ENCODE measurements at regions not wholly inside any gene's neighbourhood (a gene's known extent, or its start where the extent isn't known, plus 50 kb on each side); places are given as distances from the start of the nearest gene placed in this dataset.

GRCh38 chr10:4058514-4059029 lies 273.6 kb upstream of the KLF6 start:
- BruUV-seq (replicated peaks): no TSS peak
- ChIA-PET POLR2A (no interaction called here), CTCF (no interaction called here)
- H3K4me2 ChIP-seq (ENCODE audit: insufficient read depth, low read length): peak overlapping the region; percentile 8
- H4K20me1 ChIP-seq (replicated peaks; ENCODE audit: control insufficient read depth, extremely low read depth, insufficient read depth, low read length): no peaks in the 10 kb centered on the region
- no peaks in the 10 kb centered on the region for H3K27me3 ChIP-seq (ENCODE audit: control insufficient read depth in 2 of 2, insufficient read depth in 2 of 2, low read length in 2 of 2)
- no peaks in the 10 kb centered on the region for H3K9me3 ChIP-seq (replicated peaks; ENCODE audit: control insufficient read depth, insufficient read depth, low read length)
- intact Hi-C loops (cut with micrococcal nuclease): no loop called here
- peaks cover 11% of the 10 kb centered on the region for H3K4me1 ChIP-seq (ENCODE audit: control insufficient read depth, extremely low read depth, insufficient read depth, low read length)
- dilution Hi-C loops (cut with MboI; ENCODE audit: extremely low pct_ligation_motif_present, low sequenced_read_pairs): no loop called here
- no peak overlapping the region for H3K27ac ChIP-seq (ENCODE audit: insufficient read depth, low read depth, low read length)
- no peak for TF ChIP-seq POLR2A (IDR thresholded peaks at IDR 0.05; ENCODE audit: low read depth, low read length)
- no peak for TF ChIP-seq POLR2AphosphoS5 (IDR thresholded peaks at IDR 0.05; ENCODE audit: insufficient read depth, low read depth, low read length)
- TF ChIP-seq GATA2 (IDR thresholded peaks at IDR 0.05; ENCODE audit: insufficient read depth, insufficient read length, low read depth, low read length): no peak
- TF ChIP-seq, protein P1, sequence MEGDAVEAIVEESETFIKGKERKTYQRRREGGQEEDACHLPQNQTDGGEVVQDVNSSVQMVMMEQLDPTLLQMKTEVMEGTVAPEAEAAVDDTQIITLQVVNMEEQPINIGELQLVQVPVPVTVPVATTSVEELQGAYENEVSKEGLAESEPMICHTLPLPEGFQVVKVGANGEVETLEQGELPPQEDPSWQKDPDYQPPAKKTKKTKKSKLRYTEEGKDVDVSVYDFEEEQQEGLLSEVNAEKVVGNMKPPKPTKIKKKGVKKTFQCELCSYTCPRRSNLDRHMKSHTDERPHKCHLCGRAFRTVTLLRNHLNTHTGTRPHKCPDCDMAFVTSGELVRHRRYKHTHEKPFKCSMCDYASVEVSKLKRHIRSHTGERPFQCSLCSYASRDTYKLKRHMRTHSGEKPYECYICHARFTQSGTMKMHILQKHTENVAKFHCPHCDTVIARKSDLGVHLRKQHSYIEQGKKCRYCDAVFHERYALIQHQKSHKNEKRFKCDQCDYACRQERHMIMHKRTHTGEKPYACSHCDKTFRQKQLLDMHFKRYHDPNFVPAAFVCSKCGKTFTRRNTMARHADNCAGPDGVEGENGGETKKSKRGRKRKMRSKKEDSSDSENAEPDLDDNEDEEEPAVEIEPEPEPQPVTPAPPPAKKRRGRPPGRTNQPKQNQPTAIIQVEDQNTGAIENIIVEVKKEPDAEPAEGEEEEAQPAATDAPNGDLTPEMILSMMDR (IDR thresholded peaks at IDR 0.05; ENCODE audit: extremely low read depth in 1 of 2, insufficient read depth in 1 of 2, low read depth in 1 of 2, low read length in 2 of 2): no peak
- TF ChIP-seq EZH2 (IDR thresholded peaks at IDR 0.05; ENCODE audit: borderline replicate concordance, low read depth, low read length, severe bottlenecking): no peak
- TF ChIP-seq JUN (IDR thresholded peaks at IDR 0.05; ENCODE audit: borderline replicate concordance, insufficient read depth, insufficient read length, low read depth): no peak
- no peak for TF ChIP-seq MYC (IDR thresholded peaks at IDR 0.05; ENCODE audit: low read depth, low read length)
- no peak for TF ChIP-seq FOS (IDR thresholded peaks at IDR 0.05; ENCODE audit: borderline replicate concordance, insufficient read depth, low read length)
- no peak for TF ChIP-seq MAX (IDR thresholded peaks at IDR 0.05; ENCODE audit: insufficient read depth, insufficient read length)
- DNase-seq (ENCODE audit: low read depth, low spot score) (no peak), FAIRE-seq (peak; percentile 62)
- no peaks in the 10 kb centered on the region for H3K9me1 ChIP-seq (replicated peaks; ENCODE audit: control insufficient read depth, extremely low read depth, insufficient read depth, low read length)
- no peaks in the 10 kb centered on the region for H3K79me2 ChIP-seq (ENCODE audit: control insufficient read depth, insufficient read depth, low read length)
- H2AFZ ChIP-seq (ENCODE audit: low read depth, low read length): peak overlapping the region; percentile 26
- H3K4me3 ChIP-seq (replicated peaks in 1 of 3; ENCODE audit: insufficient read depth in 1 of 3, low read depth in 1 of 3, low read length in 3 of 3): no peak overlapping the region
- H3K36me3 ChIP-seq (ENCODE audit: control insufficient read depth in 2 of 2, extremely low read depth in 1 of 2, insufficient read depth in 2 of 2, low read length in 2 of 2): no peaks in the 10 kb centered on the region
- H3K9ac ChIP-seq (replicated peaks; ENCODE audit: extremely low read depth, insufficient read depth, low read length): no peak overlapping the region
